Stomach (tissue), 8 donors: ENCODE measurements at regions not wholly inside any gene's neighbourhood (a gene's known extent, or its start where the extent isn't known, plus 50 kb on each side); places are given as distances from the start of the nearest gene placed in this dataset.

Experiments
- DNase-seq, 2 donors: peaks; one replicate each; pipeline versions ENCODE4 v3.0.0 to v3.0.0-alpha.2; 2013 to 2019
- H3K27ac ChIP-seq, 5 donors: fragments of 200-600 bp in 4 of 5; sonication (generic) in 4 of 5; one replicate each; pipeline ENCODE4 v1.5.1; 2013 to 2019; ENCODE audit warnings: mild to moderate bottlenecking in 1 of 5, moderate library complexity in 1 of 5
- H3K27me3 ChIP-seq, 3 donors: fragments of 200-600 bp; sonication (generic); one replicate each; pipeline ENCODE4 v1.5.1; 2017 to 2019; ENCODE audit warnings: mixed run types in 1 of 3
- H3K36me3 ChIP-seq, 4 donors: fragments of 200-600 bp; sonication (generic); 1 replicate in 3 of 4; 2 replicates in 1 of 4; pipeline ENCODE4 v1.5.1; 2016 to 2019
- H3K4me1 ChIP-seq, 4 donors: fragments of 200-600 bp; sonication (generic); one replicate each; pipeline ENCODE4 v1.5.1; 2016 to 2019
- H3K4me3 ChIP-seq, 4 donors: fragments of 200-600 bp; sonication (generic) in 3 of 4; one replicate each; pipeline ENCODE4 v1.5.1; 2016 to 2019; ENCODE audit warnings: mild to moderate bottlenecking in 1 of 4
- H3K9me3 ChIP-seq, 4 donors: fragments of 200-600 bp; sonication (generic); one replicate each; pipeline ENCODE4 v1.5.1; 2016 to 2019
- CTCF ChIP-seq, 7 experiments: fragments of 450-650 bp in 4 of 7; fragments of 200-600 bp in 3 of 7; sonication (generic) in 3 of 7; IDR thresholded peaks; one replicate each; pipeline ENCODE4 v1.5.1; 2016 to 2019; ENCODE audit warnings: antibody characterized with exemption in 7 of 7, control low read depth in 2 of 7, mild to moderate bottlenecking in 1 of 7
- EP300 ChIP-seq: sonication (generic); formaldehyde crosslinking; IDR thresholded peaks from one replicate; pipeline ENCODE4 v1.6.1; 2017; ENCODE audit warnings: antibody characterized with exemption
- POLR2A ChIP-seq, 4 donors: fragments of 450-650 bp; IDR thresholded peaks; one replicate each; pipeline ENCODE4 v1.6.1; 2016; ENCODE audit warnings: antibody characterized with exemption in 4 of 4, control low read depth in 2 of 4, mild to moderate bottlenecking in 1 of 4, moderate library complexity in 1 of 4
- POLR2AphosphoS5 ChIP-seq, 3 donors: sonication (generic); formaldehyde crosslinking; IDR thresholded peaks; one replicate each; pipeline ENCODE4 v1.6.1; 2016; ENCODE audit warnings: antibody characterized with exemption in 3 of 3
- WGBS, 5 donors: extraction: QIAGEN DNeasy Blood & Tissue Kit in 3 of 5; methylation state at CpG; one replicate each; pipeline versions ENCODE4 v1.1.5 to v1.1.7; 2013 to 2018; 5-methylcytosine and 5-hydroxymethylcytosine counted together
- intact Hi-C: fragments of 100-400 bp; cut with DNase I; formaldehyde crosslinking; loops from one replicate; pipeline ENCODE4 v1.15.1; 2023; ENCODE audit warnings: low total_unique reads
- donor health status: healthy with polysubstance abuse.
- donor health status: Bipolar disorder and iron deficiency.
- donor health status: healthy.

DNA sequence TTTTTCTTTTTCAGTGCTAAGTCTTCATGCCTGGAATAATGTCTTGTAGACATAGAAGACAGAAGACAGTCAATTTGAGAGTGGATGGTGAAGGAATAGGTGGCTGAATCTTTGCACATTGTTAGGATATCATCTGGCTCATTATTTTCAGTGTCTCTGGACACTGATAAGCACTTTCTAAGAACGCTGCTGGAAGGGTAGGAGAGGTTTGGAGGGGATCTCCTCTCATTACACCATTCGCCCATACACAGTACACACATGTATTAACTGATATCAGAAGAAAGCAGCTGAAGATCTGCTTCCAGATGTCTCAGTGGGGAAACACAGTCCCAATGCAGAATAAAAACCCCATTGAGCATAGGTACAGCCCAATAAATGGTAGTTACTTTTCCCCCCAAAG, 461.1 kb upstream of the DCN start:
- Histone ChIP-seq H3K36me3 (no peaks in the 10 kb centered on the region), H3K4me3 (no peak overlapping the region), H3K4me1 (no peaks in the 10 kb centered on the region), H3K9me3 (no peaks in the 10 kb centered on the region), H3K27me3 (no peaks in the 10 kb centered on the region), H3K27ac (no peak overlapping the region)
- WGBS, 5 donors, result 84 to 94% (median 90%) methylated on average over 2 of the region's 2 CpGs
- intact Hi-C loops, result no loop called here
- no peak for DNase-seq
- TF ChIP-seq POLR2AphosphoS5 (IDR thresholded peaks at IDR 0.05) (no peak), EP300 (no peak), POLR2A (IDR thresholded peaks at IDR 0.05) (no peak), CTCF (IDR thresholded peaks at IDR 0.05) (no peak)

- H3K27me3 ChIP-seq, result no peaks in the 10 kb centered on the region
- H3K4me3 ChIP-seq, result no peak overlapping the region
- intact Hi-C loops, result no loop called here
- no peak for DNase-seq
- no peaks in the 10 kb centered on the region for H3K4me1 ChIP-seq
- TF ChIP-seq POLR2AphosphoS5 (IDR thresholded peaks at IDR 0.05) (no peak), POLR2A (IDR thresholded peaks at IDR 0.05) (no peak), EP300 (no peak), CTCF (IDR thresholded peaks at IDR 0.05) (no peak)
- H3K36me3 ChIP-seq, result no peaks in the 10 kb centered on the region
- H3K27ac ChIP-seq, result no peak overlapping the region
- 66 to 81% (median 75%) methylated on average over 2 of the region's 2 CpGs for WGBS, 5 donors
- H3K9me3 ChIP-seq, result no peaks in the 10 kb centered on the region
These were observed 457.4 kb upstream of the DCN start for GRCh38 chr12:91640021-91640420.

GRCh38 chr12:91639327-91639726, 456.7 kb upstream of the DCN start:
- WGBS, 5 donors, result 86 to 89% (median 88%) methylated on average over 3 of the region's 3 CpGs
- intact Hi-C loops, result no loop called here
- Histone ChIP-seq H3K27ac (no peak overlapping the region), H3K4me3 (no peak overlapping the region), H3K9me3 (no peaks in the 10 kb centered on the region), H3K27me3 (no peaks in the 10 kb centered on the region), H3K36me3 (no peaks in the 10 kb centered on the region), H3K4me1 (no peaks in the 10 kb centered on the region)
- TF ChIP-seq POLR2AphosphoS5 (IDR thresholded peaks at IDR 0.05), result no peak
- TF ChIP-seq CTCF (IDR thresholded peaks at IDR 0.05), result no peak
- no peak for TF ChIP-seq EP300
- TF ChIP-seq POLR2A (IDR thresholded peaks at IDR 0.05), result no peak
- DNase-seq, result no peak

DNA sequence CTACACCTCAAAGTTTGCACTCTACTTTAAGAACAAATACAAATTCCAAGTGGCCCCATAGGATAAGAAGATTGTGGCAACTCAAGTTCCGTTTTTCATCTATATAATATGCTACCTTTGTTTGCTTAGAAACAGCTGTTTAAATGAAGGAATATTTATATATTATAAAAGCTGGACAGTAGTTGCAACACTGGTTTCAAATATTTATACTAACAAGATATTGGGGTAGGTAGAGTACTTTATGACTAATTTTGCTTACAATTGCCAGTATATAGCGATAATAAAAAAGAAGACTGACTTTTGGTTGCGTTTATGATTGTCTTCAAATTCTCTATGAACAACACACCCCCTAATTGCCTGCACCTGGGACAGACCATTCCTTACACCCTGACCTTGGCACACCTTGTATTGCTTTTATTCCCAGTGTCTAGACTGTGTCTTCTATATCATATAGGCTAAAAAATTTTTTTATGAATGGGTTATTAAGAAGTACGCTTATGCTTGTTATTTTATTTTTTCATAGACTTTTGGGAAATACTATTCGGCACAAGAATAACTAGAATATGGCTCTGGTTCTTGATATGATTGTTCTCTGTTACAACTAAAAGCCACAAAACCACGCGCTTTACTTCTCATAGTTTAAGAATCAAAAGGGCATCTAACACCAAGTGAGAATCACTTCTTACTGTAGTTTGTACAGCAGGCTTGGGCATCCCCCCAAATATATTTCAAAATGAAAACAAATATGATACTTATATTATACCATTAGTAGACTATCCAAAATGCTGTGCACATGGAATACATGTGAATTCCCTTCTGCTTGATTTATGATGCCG, 455.4 kb upstream of the DCN start:
- H3K27ac ChIP-seq, result no peak overlapping the region
- TF ChIP-seq EP300, result no peak
- no peak for TF ChIP-seq POLR2A (IDR thresholded peaks at IDR 0.05)
- TF ChIP-seq CTCF (IDR thresholded peaks at IDR 0.05), result no peak
- no peak for TF ChIP-seq POLR2AphosphoS5 (IDR thresholded peaks at IDR 0.05)
- H3K36me3 ChIP-seq, result no peaks in the 10 kb centered on the region
- no peak for DNase-seq
- 71 to 81% (median 77%) methylated on average over 8 of the region's 8 CpGs for WGBS, 5 donors
- H3K4me1 ChIP-seq, result no peaks in the 10 kb centered on the region
- intact Hi-C loops, result no loop called here
- no peak overlapping the region for H3K4me3 ChIP-seq
- H3K27me3 ChIP-seq, result no peaks in the 10 kb centered on the region
- peaks cover 0 to 7% (median 3%) of the 10 kb centered on the region in 4 donors for H3K9me3 ChIP-seq
